Mucosa of rectum (tissue), 2 donors: ENCODE measurements at regions not wholly inside any gene's neighbourhood (a gene's known extent, or its start where the extent isn't known, plus 50 kb on each side); places are given as distances from the start of the nearest gene placed in this dataset.
"Not testable (repeated sequence)": the region's sequence is repeated elsewhere in the genome, so short reads cannot be mapped to it uniquely, and the experiment has no call there.

Source experiments
- H3K27ac ChIP-seq, 2 donors: one replicate each; pipeline ENCODE4 v1.7.0; 2013; ENCODE audit warnings: inconsistent platforms in 2 of 2, low read depth in 2 of 2, low read length in 2 of 2
- H3K27me3 ChIP-seq, 2 donors: one replicate each; pipeline ENCODE4 v1.7.0; 2013; ENCODE audit warnings: low read length in 2 of 2; ENCODE audit not compliant: control insufficient read depth in 2 of 2, insufficient read depth in 2 of 2
- H3K36me3 ChIP-seq, 2 donors: one replicate each; pipeline ENCODE4 v1.7.0; 2013; ENCODE audit warnings: low read length in 2 of 2; ENCODE audit not compliant: control insufficient read depth in 2 of 2, insufficient read depth in 2 of 2
- H3K4me1 ChIP-seq, 2 donors: one replicate each; pipeline ENCODE4 v1.7.0; 2013; ENCODE audit warnings: low read length in 2 of 2, mild to moderate bottlenecking in 1 of 2; ENCODE audit not compliant: control insufficient read depth in 2 of 2, insufficient read depth in 2 of 2
- H3K4me3 ChIP-seq, 2 donors: one replicate each; pipeline ENCODE4 v1.7.0; 2013; ENCODE audit warnings: low read length in 2 of 2
- H3K9ac ChIP-seq, 2 donors: one replicate each; pipeline ENCODE4 v1.7.0; 2013; ENCODE audit warnings: low read length in 2 of 2, low read depth in 1 of 2, mild to moderate bottlenecking in 1 of 2
- H3K9me3 ChIP-seq, 2 donors: one replicate each; pipeline ENCODE4 v1.7.0; 2013; ENCODE audit warnings: low read length in 2 of 2; ENCODE audit not compliant: control insufficient read depth in 2 of 2
- donor health status: healthy.
- donor health status: Normal muscosa, but diverticular disease.

- H3K27ac ChIP-seq = no peak overlapping the region
Observed at GRCh38 chr1:91605566-91605965, 104.9 kb downstream of the CDC7 start.

GRCh38 chr1:91606546-91607078 is 106.0 kb downstream of the CDC7 start:
- H3K9me3 ChIP-seq = no peaks in the 10 kb centered on the region
- no peaks in the 10 kb centered on the region for H3K36me3 ChIP-seq
- no peak overlapping the region for H3K27ac ChIP-seq
- no peak overlapping the region for H3K4me3 ChIP-seq
- H3K27me3 ChIP-seq = no peaks in the 10 kb centered on the region
- peaks cover 0 to 2% of the 10 kb centered on the region in 2 donors for H3K4me1 ChIP-seq
- no peak overlapping the region for H3K9ac ChIP-seq

More at GRCh38 chr1:91605566-91605965, 104.9 kb downstream of the CDC7 start:
- Histone ChIP-seq H3K27me3 (no peaks in the 10 kb centered on the region), H3K4me3 (no peak overlapping the region), H3K36me3 (no peaks in the 10 kb centered on the region), H3K4me1 (no peaks in the 10 kb centered on the region), H3K9me3 (no peaks in the 10 kb centered on the region), H3K9ac (no peak overlapping the region)

- H3K27ac ChIP-seq, H3K27me3 ChIP-seq, H3K9ac ChIP-seq, H3K9me3 ChIP-seq, H3K36me3 ChIP-seq, H3K4me1 ChIP-seq, H3K4me3 ChIP-seq: not testable (repeated sequence)
Observed at GRCh38 chr1:91607686-91608085, 107.0 kb downstream of the CDC7 start.

- H3K36me3 ChIP-seq = no peaks in the 10 kb centered on the region
- no peaks in the 10 kb centered on the region for H3K27me3 ChIP-seq
- no peak overlapping the region for H3K9ac ChIP-seq
- H3K4me3 ChIP-seq = no peak overlapping the region
- peaks cover 0 to 4% of the 10 kb centered on the region in 2 donors for H3K4me1 ChIP-seq
- H3K27ac ChIP-seq = no peak overlapping the region
- no peaks in the 10 kb centered on the region for H3K9me3 ChIP-seq
Observed at GRCh38 chr1:91608876-91609275, 108.2 kb downstream of the CDC7 start.

- no peak overlapping the region for H3K4me3 ChIP-seq
- no peak overlapping the region for H3K9ac ChIP-seq
- H3K9me3 ChIP-seq = no peaks in the 10 kb centered on the region
- no peaks in the 10 kb centered on the region for H3K27me3 ChIP-seq
- H3K36me3 ChIP-seq = no peaks in the 10 kb centered on the region
- peaks cover 0 to 6% of the 10 kb centered on the region in 2 donors for H3K4me1 ChIP-seq
- H3K27ac ChIP-seq = no peak overlapping the region
Observed at GRCh38 chr1:91609551-91609950, 108.9 kb downstream of the CDC7 start.

GRCh38 chr1:91610102-91610501 is 109.5 kb downstream of the CDC7 start:
- Histone ChIP-seq H3K9me3 (no peaks in the 10 kb centered on the region), H3K4me1 (peaks cover 0 to 6% of the 10 kb centered on the region in 2 donors), H3K9ac (no peak overlapping the region), H3K27ac (no peak overlapping the region), H3K36me3 (no peaks in the 10 kb centered on the region), H3K27me3 (no peaks in the 10 kb centered on the region), H3K4me3 (no peak overlapping the region)

GRCh38 chr1:91610789-91611188 is 110.1 kb downstream of the CDC7 start:
- H3K27ac ChIP-seq = no peak overlapping the region
- H3K4me3 ChIP-seq = no peak overlapping the region
- H3K36me3 ChIP-seq = no peaks in the 10 kb centered on the region
- H3K9me3 ChIP-seq = no peaks in the 10 kb centered on the region
- H3K9ac ChIP-seq = no peak overlapping the region
- H3K27me3 ChIP-seq = no peaks in the 10 kb centered on the region
- peaks cover 0 to 6% of the 10 kb centered on the region in 2 donors for H3K4me1 ChIP-seq

GRCh38 chr1:91611483-91611917 is 110.8 kb downstream of the CDC7 start:
- H3K36me3 ChIP-seq = no peaks in the 10 kb centered on the region

GRCh38 chr1:91613595-91613994 is 112.9 kb downstream of the CDC7 start:
- H3K4me1 ChIP-seq = peaks cover 0 to 6% of the 10 kb centered on the region in 2 donors
- no peak overlapping the region for H3K4me3 ChIP-seq
- no peaks in the 10 kb centered on the region for H3K27me3 ChIP-seq
- no peaks in the 10 kb centered on the region for H3K9me3 ChIP-seq
- H3K9ac ChIP-seq = no peak overlapping the region
- no peaks in the 10 kb centered on the region for H3K36me3 ChIP-seq
- no peak overlapping the region for H3K27ac ChIP-seq

More at GRCh38 chr1:91611483-91611917, 110.8 kb downstream of the CDC7 start:
- H3K9me3 ChIP-seq = no peaks in the 10 kb centered on the region
- H3K27me3 ChIP-seq = no peaks in the 10 kb centered on the region
- H3K27ac ChIP-seq = no peak overlapping the region
- H3K4me3 ChIP-seq = no peak overlapping the region
- H3K9ac ChIP-seq = no peak overlapping the region
- peaks cover 0 to 6% of the 10 kb centered on the region in 2 donors for H3K4me1 ChIP-seq

- H3K4me1 ChIP-seq = peaks cover 0 to 3% of the 10 kb centered on the region in 2 donors
- H3K9me3 ChIP-seq = no peaks in the 10 kb centered on the region
- H3K4me3 ChIP-seq = no peak overlapping the region
- H3K27me3 ChIP-seq = no peaks in the 10 kb centered on the region
- no peak overlapping the region for H3K27ac ChIP-seq
- H3K9ac ChIP-seq = no peak overlapping the region
- H3K36me3 ChIP-seq = no peaks in the 10 kb centered on the region
Observed at GRCh38 chr1:91616712-91617111, 116.1 kb downstream of the CDC7 start.
